ENCODE measurements at regions not wholly inside any gene's neighbourhood (a gene's known extent, or its start where the extent isn't known, plus 50 kb on each side); places are given as distances from the start of the nearest gene placed in this dataset.

DNA sequence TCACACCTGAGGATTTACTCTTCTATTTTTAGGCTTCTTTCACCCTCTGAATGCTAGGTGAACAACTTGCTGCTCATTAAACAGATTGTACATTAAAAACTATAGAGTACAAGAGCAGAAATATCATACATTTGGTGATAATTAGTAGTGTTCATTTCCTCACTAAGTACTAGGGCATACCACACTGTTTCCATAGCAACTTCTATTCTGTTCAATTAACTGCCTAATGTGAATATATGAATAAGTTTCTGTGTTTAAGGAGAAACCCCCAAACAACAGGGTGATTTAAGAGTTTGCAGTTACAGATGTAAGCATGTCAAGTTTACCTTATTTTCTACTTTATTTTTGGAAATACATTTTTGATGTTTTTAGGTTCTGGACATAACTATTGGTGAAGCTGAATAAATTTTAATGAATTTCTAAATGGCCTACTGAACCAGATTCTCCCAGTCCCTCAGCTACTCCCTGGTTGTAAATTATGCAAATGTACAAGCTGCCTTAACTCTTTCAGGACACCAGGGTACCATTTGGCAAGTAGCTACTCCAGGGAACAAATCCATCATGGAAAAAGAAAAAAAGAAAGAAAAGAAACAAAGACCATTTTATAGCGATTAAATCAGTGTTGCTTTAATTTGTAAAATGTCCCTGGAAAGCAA, 199.8 kb upstream of the NAV3 start:
- Mint-ChIP-seq H3K27ac (no peak overlapping the region), H3K9me3 (peaks cover 6% of the 10 kb centered on the region), H3K27me3 (no peaks in the 10 kb centered on the region), H3K4me3 (no peak overlapping the region), H3K36me3 (ENCODE audit: low read depth) (no peaks in the 10 kb centered on the region), H3K4me1 (ENCODE audit: low read depth) (no peaks in the 10 kb centered on the region)
- intact Hi-C loops (cut with DNase I, micrococcal nuclease) = no loop called here
- Histone ChIP-seq H3K4me3 (ENCODE audit: low read length) (no peak overlapping the region), H3K9me3 (ENCODE audit: control insufficient read depth in 1 of 2, insufficient read depth in 1 of 2, low read length in 2 of 2) (no peaks in the 10 kb centered on the region), H3K27me3 (ENCODE audit: control insufficient read depth in 1 of 2, insufficient read depth in 2 of 2, low read length in 2 of 2) (no peaks in the 10 kb centered on the region), H3K36me3 (ENCODE audit: insufficient read depth, low read length) (no peaks in the 10 kb centered on the region), H3K27ac (ENCODE audit: low read depth in 1 of 2, low read length in 2 of 2) (no peak overlapping the region), H3K4me1 (ENCODE audit: insufficient read depth, low read length) (no peaks in the 10 kb centered on the region)
- ATAC-seq (ENCODE audit: poor library complexity) (no peak), DNase-seq (no peak)
- POLR2A ChIA-PET = no interaction called here
- CTCF ChIA-PET = no interaction called here
- TF ChIP-seq, protein P1, sequence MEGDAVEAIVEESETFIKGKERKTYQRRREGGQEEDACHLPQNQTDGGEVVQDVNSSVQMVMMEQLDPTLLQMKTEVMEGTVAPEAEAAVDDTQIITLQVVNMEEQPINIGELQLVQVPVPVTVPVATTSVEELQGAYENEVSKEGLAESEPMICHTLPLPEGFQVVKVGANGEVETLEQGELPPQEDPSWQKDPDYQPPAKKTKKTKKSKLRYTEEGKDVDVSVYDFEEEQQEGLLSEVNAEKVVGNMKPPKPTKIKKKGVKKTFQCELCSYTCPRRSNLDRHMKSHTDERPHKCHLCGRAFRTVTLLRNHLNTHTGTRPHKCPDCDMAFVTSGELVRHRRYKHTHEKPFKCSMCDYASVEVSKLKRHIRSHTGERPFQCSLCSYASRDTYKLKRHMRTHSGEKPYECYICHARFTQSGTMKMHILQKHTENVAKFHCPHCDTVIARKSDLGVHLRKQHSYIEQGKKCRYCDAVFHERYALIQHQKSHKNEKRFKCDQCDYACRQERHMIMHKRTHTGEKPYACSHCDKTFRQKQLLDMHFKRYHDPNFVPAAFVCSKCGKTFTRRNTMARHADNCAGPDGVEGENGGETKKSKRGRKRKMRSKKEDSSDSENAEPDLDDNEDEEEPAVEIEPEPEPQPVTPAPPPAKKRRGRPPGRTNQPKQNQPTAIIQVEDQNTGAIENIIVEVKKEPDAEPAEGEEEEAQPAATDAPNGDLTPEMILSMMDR (IDR thresholded peaks at IDR 0.05) = no peak

DNA sequence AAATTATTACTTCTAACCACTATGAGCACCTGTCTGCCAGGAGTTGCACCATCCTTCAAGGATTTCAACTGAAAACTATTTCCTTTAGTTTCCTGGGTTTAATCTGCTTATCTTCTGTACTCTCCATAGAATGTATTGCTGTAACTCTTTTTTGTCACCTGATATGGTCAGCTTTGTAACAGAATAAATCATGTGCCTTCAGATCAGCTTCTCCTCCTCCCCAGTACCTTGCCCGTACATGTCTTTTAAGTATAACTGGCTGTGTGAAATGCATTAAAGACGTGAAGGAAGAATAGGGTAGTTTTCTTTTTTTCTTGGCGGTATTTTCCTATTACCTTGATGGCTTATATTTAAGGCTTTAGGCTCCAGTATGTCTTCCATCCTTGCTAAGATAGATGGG, 200.3 kb upstream of the NAV3 start:
- no peak overlapping the region for H3K27ac Mint-ChIP-seq
- no peaks in the 10 kb centered on the region for H3K4me1 Mint-ChIP-seq (ENCODE audit: low read depth)
- TF ChIP-seq, protein P1 (IDR thresholded peaks at IDR 0.05) = no peak
- H3K4me3 Mint-ChIP-seq = no peak overlapping the region
- no peak overlapping the region for H3K27ac ChIP-seq (ENCODE audit: low read depth in 1 of 2, low read length in 2 of 2)
- ChIA-PET CTCF (no interaction called here), POLR2A (no interaction called here)
- no peaks in the 10 kb centered on the region for H3K36me3 ChIP-seq (ENCODE audit: insufficient read depth, low read length)
- no peaks in the 10 kb centered on the region for H3K27me3 ChIP-seq (ENCODE audit: control insufficient read depth in 1 of 2, insufficient read depth in 2 of 2, low read length in 2 of 2)
- H3K27me3 Mint-ChIP-seq = no peaks in the 10 kb centered on the region
- peaks cover 11% of the 10 kb centered on the region for H3K9me3 Mint-ChIP-seq
- no peak overlapping the region for H3K4me3 ChIP-seq (ENCODE audit: low read length)
- H3K36me3 Mint-ChIP-seq (ENCODE audit: low read depth) = no peaks in the 10 kb centered on the region
- no peaks in the 10 kb centered on the region for H3K9me3 ChIP-seq (ENCODE audit: control insufficient read depth in 1 of 2, insufficient read depth in 1 of 2, low read length in 2 of 2)
- no peaks in the 10 kb centered on the region for H3K4me1 ChIP-seq (ENCODE audit: insufficient read depth, low read length)
- ATAC-seq (ENCODE audit: poor library complexity) (no peak), DNase-seq (no peak)
- intact Hi-C loops (cut with DNase I, micrococcal nuclease) = no loop called here

- Mint-ChIP-seq H3K36me3 (ENCODE audit: low read depth) (no peaks in the 10 kb centered on the region), H3K4me3 (no peak overlapping the region), H3K27ac (no peak overlapping the region), H3K4me1 (ENCODE audit: low read depth) (no peaks in the 10 kb centered on the region), H3K9me3 (peaks cover 11% of the 10 kb centered on the region), H3K27me3 (no peaks in the 10 kb centered on the region)
- H3K4me1 ChIP-seq (ENCODE audit: insufficient read depth, low read length) = no peaks in the 10 kb centered on the region
- ChIA-PET CTCF (no interaction called here), POLR2A (no interaction called here)
- TF ChIP-seq, protein P1 (IDR thresholded peaks at IDR 0.05) = no peak
- no peaks in the 10 kb centered on the region for H3K27me3 ChIP-seq (ENCODE audit: control insufficient read depth in 1 of 2, insufficient read depth in 2 of 2, low read length in 2 of 2)
- ATAC-seq (ENCODE audit: poor library complexity) (no peak), DNase-seq (no peak)
- no peak overlapping the region for H3K4me3 ChIP-seq (ENCODE audit: low read length)
- no peaks in the 10 kb centered on the region for H3K9me3 ChIP-seq (ENCODE audit: control insufficient read depth in 1 of 2, insufficient read depth in 1 of 2, low read length in 2 of 2)
- H3K27ac ChIP-seq (ENCODE audit: low read depth in 1 of 2, low read length in 2 of 2) = no peak overlapping the region
- intact Hi-C loops (cut with DNase I, micrococcal nuclease) = no loop called here
- no peaks in the 10 kb centered on the region for H3K36me3 ChIP-seq (ENCODE audit: insufficient read depth, low read length)
These were observed 201.6 kb upstream of the NAV3 start for GRCh38 chr12:77629141-77629540.

Measured in CD4-positive, alpha-beta T cell (primary cell).